ENCODE measurements at regions not wholly inside any gene's neighbourhood (a gene's known extent, or its start where the extent isn't known, plus 50 kb on each side); places are given as distances from the start of the nearest gene placed in this dataset.

GRCh38 chr9:105065098-105066088 is 137.4 kb upstream of the ABCA1 start:
- DNase-seq, result no peak
- Histone ChIP-seq H3K27ac (peak overlapping the region in 9 of 12 donors; percentile 55 to 92 (median 72)), H3K9me3 (peaks cover 0 to 7% (median 0%) of the 10 kb centered on the region in 12 donors), H3K4me3 (peak overlapping the region in 2 of 12 donors; percentile 8 to 9), H3K4me1 (peaks cover 7 to 38% (median 20%) of the 10 kb centered on the region in 12 donors), H3K36me3 (no peaks in the 10 kb centered on the region), H3K27me3 (no peaks in the 10 kb centered on the region)
- WGBS, 4 donors, result 85 to 88% (median 87%) methylated on average over 17 of the region's 17 CpGs
- no peak for ATAC-seq
- TF ChIP-seq CTCF (IDR thresholded peaks at IDR 0.05), result no peak
- TF ChIP-seq POLR2A (IDR thresholded peaks at IDR 0.05), result no peak
- intact Hi-C loops (cut with DNase I), result loop anchor here in 4 of 10 donors (2.0 to 10.0 kb wide), 5 partner anchors 73 to 201 kb away; partner anchors contain the start of gene ABCA1 (in 1 of the 4)

GRCh38 chr9:105066275-105066865 is 138.4 kb upstream of the ABCA1 start:
- Histone ChIP-seq H3K36me3 (no peaks in the 10 kb centered on the region), H3K4me3 (no peak overlapping the region), H3K27me3 (no peaks in the 10 kb centered on the region), H3K9me3 (peaks cover 0 to 7% (median 0%) of the 10 kb centered on the region in 12 donors), H3K4me1 (peaks cover 7 to 38% (median 20%) of the 10 kb centered on the region in 12 donors), H3K27ac (peak overlapping the region in 1 of 12 donors; percentile 92)
- peak in 1 of 5 donors; percentile 16 for DNase-seq
- 69 to 81% (median 73%) methylated on average over 5 of the region's 5 CpGs for WGBS, 4 donors
- no peak for ATAC-seq
- TF ChIP-seq POLR2A (IDR thresholded peaks at IDR 0.05), result no peak
- TF ChIP-seq CTCF (IDR thresholded peaks at IDR 0.05), result no peak
- intact Hi-C loops (cut with DNase I), result loop anchor here in 3 of 10 donors (5.0 to 10.0 kb wide), 4 partner anchors 88 to 202 kb away; partner anchors contain the start of gene ABCA1 (in 1 of the 3)

DNA sequence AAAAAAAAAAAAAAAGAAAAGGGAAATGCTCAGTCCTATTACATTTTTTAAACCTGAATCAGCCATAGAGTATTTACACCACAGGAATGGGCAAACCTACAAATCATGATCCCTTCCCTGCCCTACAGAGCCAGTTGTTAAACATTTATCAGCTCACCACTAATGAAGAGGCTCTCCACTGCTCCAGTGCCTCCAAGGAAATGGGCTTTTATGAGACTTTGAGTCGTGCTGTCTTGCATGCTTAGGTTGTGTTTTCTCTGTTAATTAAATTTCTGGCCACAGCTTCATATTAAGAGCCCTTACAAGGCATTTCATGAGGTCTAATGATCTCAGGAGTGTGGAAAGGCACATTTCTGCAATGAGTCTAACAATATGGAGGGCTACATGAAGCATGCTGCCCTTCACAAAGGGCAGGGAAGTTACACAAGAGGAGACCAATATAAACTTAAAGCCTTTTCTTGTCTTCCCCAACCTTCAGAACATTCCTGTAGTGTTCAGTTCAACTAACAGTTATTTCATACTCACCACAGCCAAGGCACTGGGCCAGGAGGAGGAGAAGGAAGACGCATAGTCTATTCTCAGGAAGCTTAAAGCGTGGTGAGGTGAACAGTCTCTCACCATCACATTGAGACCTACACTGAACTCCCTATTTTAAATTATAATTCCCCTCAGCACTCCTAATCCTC is 140.1 kb upstream of the ABCA1 start:
- Histone ChIP-seq H3K27me3 (no peaks in the 10 kb centered on the region), H3K4me1 (peaks cover 7 to 38% (median 20%) of the 10 kb centered on the region in 12 donors), H3K4me3 (no peak overlapping the region), H3K9me3 (peaks cover 0 to 7% (median 0%) of the 10 kb centered on the region in 12 donors), H3K27ac (no peak overlapping the region), H3K36me3 (no peaks in the 10 kb centered on the region)
- DNase-seq (no peak), ATAC-seq (no peak)
- TF ChIP-seq CTCF (IDR thresholded peaks at IDR 0.05), result no peak
- no peak for TF ChIP-seq POLR2A (IDR thresholded peaks at IDR 0.05)
- intact Hi-C loops (cut with DNase I), result loop anchor here in 3 of 10 donors (5.0 to 10.0 kb wide), 4 partner anchors 87 to 203 kb away; partner anchors contain the start of gene ABCA1 (in 1 of the 3)
- WGBS, 4 donors, result 82 to 89% (median 84%) methylated on average over 3 of the region's 3 CpGs

Measured in heart left ventricle (tissue), 16 donors.